ENCODE measurements at regions not wholly inside any gene's neighbourhood (a gene's known extent, or its start where the extent isn't known, plus 50 kb on each side); places are given as distances from the start of the nearest gene placed in this dataset.

- Histone ChIP-seq H3K9me3 (replicated peaks in 1 of 2; ENCODE audit: control insufficient read depth in 1 of 2, insufficient read depth in 1 of 2, low read length in 2 of 2) (no peaks in the 10 kb centered on the region), H4K20me1 (ENCODE audit: insufficient read depth, low read length) (no peaks in the 10 kb centered on the region), H3K9ac (ENCODE audit: insufficient read depth, low read length, poor library complexity, severe bottlenecking) (no peak overlapping the region), H3K27me3 (ENCODE audit: control insufficient read depth in 2 of 2, insufficient read depth in 2 of 2, low read length in 2 of 2) (no peaks in the 10 kb centered on the region), H3K79me2 (ENCODE audit: insufficient read depth, low read length) (no peaks in the 10 kb centered on the region), H3K4me1 (ENCODE audit: control insufficient read depth in 1 of 2, insufficient read depth in 2 of 2, low read length in 2 of 2) (no peaks in the 10 kb centered on the region), H3K36me3 (replicated peaks in 1 of 2; ENCODE audit: control insufficient read depth in 1 of 2, insufficient read depth in 2 of 2, low read length in 2 of 2) (no peaks in the 10 kb centered on the region), H3K4me3 (replicated peaks in 1 of 3; ENCODE audit: low read depth in 2 of 3, low read length in 3 of 3) (no peak overlapping the region), H3K27ac (ENCODE audit: low read depth in 1 of 2, low read length in 2 of 2) (no peak overlapping the region), H3K4me2 (replicated peaks; ENCODE audit: extremely low read depth, low read length, poor library complexity, severe bottlenecking) (no peak overlapping the region), H2AFZ (ENCODE audit: insufficient read depth, low read depth, low read length, poor library complexity, severe bottlenecking) (no peak overlapping the region)
- no peak for DNase-seq
- Mint-ChIP-seq H3K27me3 (ENCODE audit: low read depth in 3 of 3) (no peaks in the 10 kb centered on the region), H3K9me3 (peaks cover 0 to 2% (median 0%) of the 10 kb centered on the region in 7 donors), H3K36me3 (no peaks in the 10 kb centered on the region), H3K4me3 (no peak overlapping the region), H3K4me1 (no peaks in the 10 kb centered on the region), H3K27ac (no peak overlapping the region)
- no peak for TF ChIP-seq CTCF (IDR thresholded peaks at IDR 0.05)
- WGBS (ENCODE audit: insufficient coverage): 75% methylated on average over 2 of the region's 2 CpGs
- intact Hi-C loops (cut with micrococcal nuclease): no loop called here
Observed at GRCh38 chr2:78355967-78356366, 669.5 kb upstream of the REG3G start.

DNA sequence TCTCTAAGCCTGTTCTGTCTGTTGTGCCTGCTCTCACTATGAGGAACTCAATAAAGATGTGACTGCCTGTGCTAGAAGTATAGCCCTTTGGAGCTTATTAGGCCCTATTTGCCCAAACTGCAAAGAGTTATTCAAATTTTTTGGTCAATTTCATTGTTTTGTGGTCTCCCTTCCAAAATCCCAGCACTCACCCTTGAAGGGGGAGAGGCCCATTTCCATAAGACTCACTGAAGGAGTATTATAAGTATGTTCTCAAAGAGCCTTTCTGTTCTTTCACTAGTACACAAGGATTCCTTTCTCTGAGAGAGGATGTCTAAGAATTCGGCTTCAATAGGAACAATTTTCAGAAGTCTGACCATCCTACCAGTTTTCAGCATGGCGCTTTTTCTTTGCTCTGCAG, 641.9 kb upstream of the REG3G start:
- Mint-ChIP-seq H3K36me3 (no peaks in the 10 kb centered on the region), H3K9me3 (peaks cover 0 to 5% (median 3%) of the 10 kb centered on the region in 7 donors), H3K27me3 (ENCODE audit: low read depth in 3 of 3) (no peaks in the 10 kb centered on the region), H3K27ac (no peak overlapping the region), H3K4me3 (no peak overlapping the region), H3K4me1 (no peaks in the 10 kb centered on the region)
- TF ChIP-seq CTCF (IDR thresholded peaks at IDR 0.05): no peak
- Histone ChIP-seq H3K4me1 (ENCODE audit: control insufficient read depth in 1 of 2, insufficient read depth in 2 of 2, low read length in 2 of 2) (no peaks in the 10 kb centered on the region), H3K9ac (ENCODE audit: insufficient read depth, low read length, poor library complexity, severe bottlenecking) (no peak overlapping the region), H4K20me1 (ENCODE audit: insufficient read depth, low read length) (no peaks in the 10 kb centered on the region), H3K4me3 (replicated peaks in 1 of 3; ENCODE audit: low read depth in 2 of 3, low read length in 3 of 3) (no peak overlapping the region), H3K79me2 (ENCODE audit: insufficient read depth, low read length) (no peaks in the 10 kb centered on the region), H2AFZ (ENCODE audit: insufficient read depth, low read depth, low read length, poor library complexity, severe bottlenecking) (no peak overlapping the region), H3K4me2 (replicated peaks; ENCODE audit: extremely low read depth, low read length, poor library complexity, severe bottlenecking) (no peak overlapping the region), H3K9me3 (replicated peaks in 1 of 2; ENCODE audit: control insufficient read depth in 1 of 2, insufficient read depth in 1 of 2, low read length in 2 of 2) (no peaks in the 10 kb centered on the region), H3K27me3 (ENCODE audit: control insufficient read depth in 2 of 2, insufficient read depth in 2 of 2, low read length in 2 of 2) (no peaks in the 10 kb centered on the region), H3K27ac (ENCODE audit: low read depth in 1 of 2, low read length in 2 of 2) (no peak overlapping the region), H3K36me3 (replicated peaks in 1 of 2; ENCODE audit: control insufficient read depth in 1 of 2, insufficient read depth in 2 of 2, low read length in 2 of 2) (no peaks in the 10 kb centered on the region)
- intact Hi-C loops (cut with micrococcal nuclease): no loop called here
- WGBS (ENCODE audit: insufficient coverage): no CpG with 5 or more reads among the region's 2 CpGs
- DNase-seq: no peak

Measured in CD14-positive monocyte (primary cell).